ENCODE measurements at regions not wholly inside any gene's neighbourhood (a gene's known extent, or its start where the extent isn't known, plus 50 kb on each side); places are given as distances from the start of the nearest gene placed in this dataset.

- no peak for DNase-seq
Observed at GRCh38 chr6:133698272-133698671, 190.6 kb upstream of the TCF21 start.

GRCh38 chr6:133699741-133700385, 189.1 kb upstream of the TCF21 start:
- no peak for DNase-seq

- DNase-seq = no peak
Observed at GRCh38 chr6:133701633-133702331, 187.1 kb upstream of the TCF21 start.

GRCh38 chr6:133704371-133704770, 184.5 kb upstream of the TCF21 start:
- DNase-seq = no peak

GRCh38 chr6:133705066-133705465, 183.8 kb upstream of the TCF21 start:
- DNase-seq = no peak

GRCh38 chr6:133705731-133706130, 183.2 kb upstream of the TCF21 start:
- no peak for DNase-seq

GRCh38 chr6:133707456-133707855, 181.5 kb upstream of the TCF21 start:
- no peak for DNase-seq

- DNase-seq = no peak
Observed at GRCh38 chr6:133710826-133711225, 178.1 kb upstream of the TCF21 start.

GRCh38 chr6:133715270-133715669, 173.6 kb upstream of the TCF21 start:
- DNase-seq = no peak

GRCh38 chr6:133724726-133725125, 164.2 kb upstream of the TCF21 start:
- no peak for DNase-seq

- DNase-seq = no peak
Observed at GRCh38 chr6:133726188-133726587, 162.7 kb upstream of the TCF21 start.

GRCh38 chr6:133730881-133731280, 158.0 kb upstream of the TCF21 start:
- no peak for DNase-seq

GRCh38 chr6:133740218-133740617, 148.7 kb upstream of the TCF21 start:
- DNase-seq = no peak

GRCh38 chr6:133740816-133741215, 148.1 kb upstream of the TCF21 start:
- DNase-seq = no peak

GRCh38 chr6:133741375-133741861, 147.5 kb upstream of the TCF21 start:
- DNase-seq = no peak

GRCh38 chr6:133743621-133744020, 145.3 kb upstream of the TCF21 start:
- DNase-seq = no peak

- no peak for DNase-seq
Observed at GRCh38 chr6:133746417-133746770, 142.5 kb upstream of the TCF21 start.

- no peak for DNase-seq
Observed at GRCh38 chr6:133748628-133749027, 140.3 kb upstream of the TCF21 start.

GRCh38 chr6:133749427-133749826, 139.5 kb upstream of the TCF21 start:
- DNase-seq = no peak

- DNase-seq = no peak
Observed at GRCh38 chr6:133752129-133752528, 136.8 kb upstream of the TCF21 start.

- no peak for DNase-seq
Observed at GRCh38 chr6:133753756-133754155, 135.2 kb upstream of the TCF21 start.

GRCh38 chr6:133754298-133754697, 134.6 kb upstream of the TCF21 start:
- no peak for DNase-seq

GRCh38 chr6:133756078-133756695, 132.7 kb upstream of the TCF21 start:
- DNase-seq = no peak

GRCh38 chr6:133757335-133757734, 131.6 kb upstream of the TCF21 start:
- DNase-seq = no peak

Measured in NCI-H345 (cell line).